ENCODE measurements at regions not wholly inside any gene's neighbourhood (a gene's known extent, or its start where the extent isn't known, plus 50 kb on each side); places are given as distances from the start of the nearest gene placed in this dataset.

GRCh38 chr13:73933795-73934194 is 200.4 kb downstream of the KLF12 start:
- no peak for DNase-seq

- DNase-seq = no peak
Observed at GRCh38 chr13:73932091-73932490, 202.1 kb downstream of the KLF12 start.

GRCh38 chr13:73929287-73929932 is 204.8 kb downstream of the KLF12 start:
- no peak for DNase-seq

- DNase-seq = no peak
Observed at GRCh38 chr13:73924607-73925006, 209.6 kb downstream of the KLF12 start.

GRCh38 chr13:73922493-73923393 is 211.5 kb downstream of the KLF12 start:
- DNase-seq = peak; percentile 26

- DNase-seq = no peak
Observed at GRCh38 chr13:73918691-73919090, 215.5 kb downstream of the KLF12 start.

- DNase-seq = peak; percentile 73
Observed at GRCh38 chr13:73913751-73914518, 220.3 kb downstream of the KLF12 start.

- peak; percentile 70 for DNase-seq
Observed at GRCh38 chr13:73913079-73913740, 221.0 kb downstream of the KLF12 start.

- no peak for DNase-seq
Observed at GRCh38 chr13:73911361-73911760, 222.8 kb downstream of the KLF12 start.

- DNase-seq = no peak
Observed at GRCh38 chr13:73910733-73911132, 223.5 kb downstream of the KLF12 start.

- no peak for DNase-seq
Observed at GRCh38 chr13:73908809-73909208, 225.4 kb downstream of the KLF12 start.

GRCh38 chr13:73904625-73905024 is 229.6 kb downstream of the KLF12 start:
- no peak for DNase-seq

GRCh38 chr13:73903561-73903960 is 230.6 kb downstream of the KLF12 start:
- DNase-seq = no peak

GRCh38 chr13:73902847-73903246 is 231.4 kb downstream of the KLF12 start:
- DNase-seq = no peak

GRCh38 chr13:73902296-73902695 is 231.9 kb downstream of the KLF12 start:
- no peak for DNase-seq

GRCh38 chr13:73901324-73902068 is 232.7 kb downstream of the KLF12 start:
- DNase-seq = no peak

GRCh38 chr13:73900591-73900990 is 233.6 kb downstream of the KLF12 start:
- peak; percentile 57 for DNase-seq

GRCh38 chr13:73898899-73899298 is 235.3 kb downstream of the KLF12 start:
- no peak for DNase-seq

- DNase-seq = peak; percentile 20
Observed at GRCh38 chr13:73898276-73898675, 235.9 kb downstream of the KLF12 start.

- peak; percentile 27 for DNase-seq
Observed at GRCh38 chr13:73894995-73895571, 239.1 kb downstream of the KLF12 start.

- DNase-seq = no peak
Observed at GRCh38 chr13:73893833-73894232, 240.4 kb downstream of the KLF12 start.

Data from fibroblast of skin of scalp (primary cell).